ENCODE measurements at regions not wholly inside any gene's neighbourhood (a gene's known extent, or its start where the extent isn't known, plus 50 kb on each side); places are given as distances from the start of the nearest gene placed in this dataset.

GRCh38 chr12:115233891-115234543 lies 550.0 kb upstream of the TBX3 start:
- TF ChIP-seq RAD21 (IDR thresholded peaks at IDR 0.05; ENCODE audit: low read depth): no peak

GRCh38 chr12:115232455-115233156 lies 548.6 kb upstream of the TBX3 start:
- no peak for TF ChIP-seq TCF12 (IDR thresholded peaks at IDR 0.05; ENCODE audit: low read depth)
- TF ChIP-seq RAD21 (IDR thresholded peaks at IDR 0.05; ENCODE audit: low read depth): no peak
- no peak for TF ChIP-seq TAF1 (IDR thresholded peaks at IDR 0.05; ENCODE audit: low read depth)
- no peak for TF ChIP-seq TEAD4 (IDR thresholded peaks at IDR 0.05)
- TF ChIP-seq MAX (IDR thresholded peaks at IDR 0.05): no peak
- no peak for TF ChIP-seq ZBTB7A (IDR thresholded peaks at IDR 0.05; ENCODE audit: low read depth)
- no peak for TF ChIP-seq EGR1 (IDR thresholded peaks at IDR 0.05)
- TF ChIP-seq REST (IDR thresholded peaks at IDR 0.05; ENCODE audit: low read depth): no peak
- TF ChIP-seq FOXM1 (IDR thresholded peaks at IDR 0.05; ENCODE audit: borderline replicate concordance, low read depth): no peak
- no peak for TF ChIP-seq CREB1 (IDR thresholded peaks at IDR 0.05; ENCODE audit: low read depth)
- no peak for TF ChIP-seq YY1 (IDR thresholded peaks at IDR 0.05; ENCODE audit: low read depth)
- no peak for TF ChIP-seq EP300 (IDR thresholded peaks at IDR 0.05; ENCODE audit: borderline replicate concordance)

GRCh38 chr12:115230606-115231005 lies 546.6 kb upstream of the TBX3 start:
- TF ChIP-seq RAD21 (IDR thresholded peaks at IDR 0.05; ENCODE audit: low read depth) (no peak), TEAD4 (IDR thresholded peaks at IDR 0.05) (no peak), NFIC (IDR thresholded peaks at IDR 0.05) (no peak), EGR1 (IDR thresholded peaks at IDR 0.05) (no peak), CREB1 (IDR thresholded peaks at IDR 0.05; ENCODE audit: low read depth) (no peak), TCF12 (IDR thresholded peaks at IDR 0.05; ENCODE audit: low read depth) (no peak), TAF1 (IDR thresholded peaks at IDR 0.05; ENCODE audit: low read depth) (no peak), EP300 (IDR thresholded peaks at IDR 0.05; ENCODE audit: borderline replicate concordance) (no peak), CEBPB (IDR thresholded peaks at IDR 0.05) (no peak), FOXM1 (IDR thresholded peaks at IDR 0.05; ENCODE audit: borderline replicate concordance, low read depth) (no peak)

- TF ChIP-seq MAX (IDR thresholded peaks at IDR 0.05) (no peak), REST (IDR thresholded peaks at IDR 0.05; ENCODE audit: low read depth) (no peak), FOXM1 (IDR thresholded peaks at IDR 0.05; ENCODE audit: borderline replicate concordance, low read depth) (no peak), TAF1 (IDR thresholded peaks at IDR 0.05; ENCODE audit: low read depth) (no peak), EGR1 (IDR thresholded peaks at IDR 0.05) (no peak), TCF12 (IDR thresholded peaks at IDR 0.05; ENCODE audit: low read depth) (no peak), ZBTB7A (IDR thresholded peaks at IDR 0.05; ENCODE audit: low read depth) (no peak), EP300 (IDR thresholded peaks at IDR 0.05; ENCODE audit: borderline replicate concordance) (no peak), CREB1 (IDR thresholded peaks at IDR 0.05; ENCODE audit: low read depth) (no peak), YY1 (IDR thresholded peaks at IDR 0.05; ENCODE audit: low read depth) (no peak), RAD21 (IDR thresholded peaks at IDR 0.05; ENCODE audit: low read depth) (no peak), TEAD4 (IDR thresholded peaks at IDR 0.05) (no peak), NFIC (IDR thresholded peaks at IDR 0.05) (no peak), CEBPB (IDR thresholded peaks at IDR 0.05) (no peak), USF1 (IDR thresholded peaks at IDR 0.05) (no peak)
Observed at GRCh38 chr12:115229517-115229916, 545.5 kb upstream of the TBX3 start.

GRCh38 chr12:115228434-115228833 lies 544.5 kb upstream of the TBX3 start:
- TF ChIP-seq TAF1 (IDR thresholded peaks at IDR 0.05; ENCODE audit: low read depth): no peak
- TF ChIP-seq REST (IDR thresholded peaks at IDR 0.05; ENCODE audit: low read depth): no peak
- no peak for TF ChIP-seq NFIC (IDR thresholded peaks at IDR 0.05)
- no peak for TF ChIP-seq ZBTB7A (IDR thresholded peaks at IDR 0.05; ENCODE audit: low read depth)
- TF ChIP-seq EGR1 (IDR thresholded peaks at IDR 0.05): no peak
- TF ChIP-seq TEAD4 (IDR thresholded peaks at IDR 0.05): no peak
- no peak for TF ChIP-seq CEBPB (IDR thresholded peaks at IDR 0.05)
- TF ChIP-seq YY1 (IDR thresholded peaks at IDR 0.05; ENCODE audit: low read depth): no peak
- TF ChIP-seq USF1 (IDR thresholded peaks at IDR 0.05): no peak
- TF ChIP-seq TCF12 (IDR thresholded peaks at IDR 0.05; ENCODE audit: low read depth): no peak
